GM21528 (cell line): ENCODE measurements at regions not wholly inside any gene's neighbourhood (a gene's known extent, or its start where the extent isn't known, plus 50 kb on each side); places are given as distances from the start of the nearest gene placed in this dataset.

Source experiments
- ATAC-seq: cut with Tn5 transposase; IDR thresholded peaks from one replicate; pipeline ENCODE4 v1.9.1; 2021; ENCODE audit warnings: mild to moderate bottlenecking, moderate library complexity; ENCODE audit not compliant: unreplicated experiment, low FRiP score

DNA sequence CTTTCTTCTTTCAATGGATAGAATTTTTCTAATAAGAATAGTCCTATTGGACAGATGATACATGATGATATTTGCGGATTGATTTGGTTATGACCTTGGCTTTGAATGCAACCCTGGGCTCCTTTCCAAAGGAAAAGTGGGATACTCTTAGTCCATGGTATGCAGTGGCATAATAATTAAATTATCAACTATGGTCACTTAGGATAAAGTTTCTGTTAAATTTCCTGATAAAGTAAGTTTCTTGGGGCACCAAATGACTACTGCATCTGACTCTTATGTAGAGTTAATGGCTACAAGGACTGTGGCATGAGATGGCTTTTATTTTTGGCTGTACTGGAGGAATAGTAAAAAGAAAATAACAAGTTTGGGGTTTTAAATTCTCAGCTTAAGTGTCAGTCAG lies 126.7 kb downstream of the QPCT start:
- no peak for ATAC-seq

DNA sequence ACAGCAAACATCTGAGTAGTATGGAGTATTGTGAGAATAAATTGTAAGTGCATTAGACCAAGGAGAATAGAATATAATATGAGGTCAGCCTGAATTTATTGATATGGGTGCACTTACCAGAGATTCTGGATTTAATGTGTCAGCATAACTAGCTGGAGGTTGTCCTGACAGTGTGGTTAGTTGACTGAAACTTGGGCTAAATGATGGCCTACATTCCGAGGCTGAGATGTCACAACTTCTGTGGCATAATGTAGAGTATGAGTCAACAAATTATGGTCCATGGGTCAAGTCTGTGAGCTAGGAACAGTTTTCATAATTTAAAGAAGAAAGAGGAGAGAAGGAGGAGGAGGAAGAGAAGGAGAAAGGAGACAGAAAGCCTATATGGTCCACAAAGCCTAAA lies 127.6 kb downstream of the QPCT start:
- ATAC-seq, result no peak

DNA sequence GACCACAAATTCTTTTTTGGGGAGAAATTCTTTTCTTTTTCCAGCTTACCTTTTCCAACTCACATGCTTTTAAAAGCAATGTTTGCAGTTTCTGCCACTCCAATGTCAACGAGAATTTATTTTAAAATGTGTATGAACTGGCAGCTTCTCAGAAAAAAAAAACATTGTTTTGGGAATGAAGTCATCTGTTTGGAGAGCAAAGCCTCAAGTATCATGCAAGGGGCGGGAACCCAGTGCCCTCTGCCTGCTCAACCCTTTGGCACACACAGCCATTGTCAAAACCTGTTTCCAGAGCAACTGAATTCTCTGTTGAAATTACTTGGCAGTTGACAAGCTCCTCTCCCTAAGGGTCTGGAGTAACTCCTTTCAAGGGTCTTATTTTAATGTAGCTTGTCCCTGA lies 128.5 kb downstream of the QPCT start:
- no peak for ATAC-seq

DNA sequence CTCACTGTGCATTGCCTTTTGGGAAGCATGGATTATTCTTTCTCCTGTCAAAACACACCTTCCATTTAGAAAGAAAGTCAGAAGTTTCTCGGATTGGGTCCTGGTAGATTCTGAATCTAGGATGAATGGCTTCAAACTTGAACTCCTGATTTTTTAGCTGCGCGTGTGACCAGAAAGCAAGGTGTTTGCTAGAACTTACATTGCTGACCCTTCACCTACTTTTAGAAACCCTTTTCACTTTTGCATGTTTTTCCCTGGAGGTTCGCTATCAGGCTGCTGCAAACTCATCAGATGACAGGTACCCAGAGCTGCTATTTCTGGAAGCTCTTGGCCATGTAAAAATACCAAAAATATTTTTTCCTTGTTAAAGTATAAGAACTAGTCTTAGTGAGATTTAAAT lies 132.0 kb downstream of the QPCT start:
- no peak for ATAC-seq

DNA sequence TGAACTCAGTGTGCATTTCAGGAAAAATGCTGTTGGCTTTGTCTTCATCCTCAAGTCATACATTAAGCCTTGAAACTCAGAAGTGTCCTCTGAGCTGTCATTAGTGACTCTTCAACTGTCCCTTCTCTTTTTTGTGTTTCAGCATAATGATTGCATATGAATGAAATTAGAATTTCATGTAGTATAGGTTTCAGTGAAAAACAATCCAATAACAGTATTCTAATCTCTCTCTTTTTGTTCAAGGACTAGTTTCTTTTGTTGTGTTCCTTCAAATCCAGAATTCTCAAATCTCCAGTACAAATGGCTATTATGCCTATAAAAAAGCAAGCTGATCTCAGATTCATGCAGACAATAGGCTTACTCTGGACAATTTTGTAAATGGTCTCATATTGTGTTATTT lies 133.5 kb downstream of the QPCT start:
- ATAC-seq, result no peak

DNA sequence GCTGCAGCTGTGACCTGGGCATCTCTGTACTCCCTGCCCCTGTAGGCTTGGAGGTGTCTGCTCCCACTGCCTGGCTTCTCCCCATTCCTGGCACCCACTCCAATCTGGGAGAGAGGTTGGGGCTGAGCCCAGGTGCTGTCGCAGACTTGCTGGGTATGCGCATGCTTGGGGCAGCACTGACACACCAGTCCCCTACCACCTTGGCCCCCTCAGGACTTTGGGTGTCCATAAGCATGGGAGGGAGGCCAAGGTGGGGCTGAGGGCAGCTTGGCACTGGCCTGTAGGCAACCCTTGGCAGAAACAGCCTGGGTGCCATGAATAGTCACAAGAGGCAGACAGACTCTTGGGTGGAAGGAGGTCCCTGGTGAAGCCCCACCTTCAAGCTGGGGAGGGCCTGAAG lies 136.8 kb downstream of the QPCT start:
- no peak for ATAC-seq

DNA sequence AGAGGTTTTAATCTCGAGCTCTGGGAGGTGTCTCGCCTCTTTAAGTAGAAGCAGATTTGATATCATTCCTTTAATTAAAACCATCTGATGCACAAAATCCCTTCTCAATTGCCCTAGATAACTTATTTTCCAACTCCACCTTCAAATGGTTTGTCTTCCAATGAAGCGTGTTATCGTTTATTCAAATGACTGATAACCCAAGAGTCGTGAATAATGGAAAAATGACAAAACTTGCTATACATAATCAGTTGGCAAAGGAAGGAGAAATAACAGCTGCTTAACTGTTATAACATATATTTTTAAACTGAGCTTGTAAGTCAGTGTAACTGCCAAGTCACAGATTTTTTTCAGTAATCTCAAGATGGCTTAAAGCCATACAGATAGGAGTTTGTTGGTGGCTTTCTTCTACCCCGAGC lies 144.6 kb downstream of the QPCT start:
- ATAC-seq, result no peak

DNA sequence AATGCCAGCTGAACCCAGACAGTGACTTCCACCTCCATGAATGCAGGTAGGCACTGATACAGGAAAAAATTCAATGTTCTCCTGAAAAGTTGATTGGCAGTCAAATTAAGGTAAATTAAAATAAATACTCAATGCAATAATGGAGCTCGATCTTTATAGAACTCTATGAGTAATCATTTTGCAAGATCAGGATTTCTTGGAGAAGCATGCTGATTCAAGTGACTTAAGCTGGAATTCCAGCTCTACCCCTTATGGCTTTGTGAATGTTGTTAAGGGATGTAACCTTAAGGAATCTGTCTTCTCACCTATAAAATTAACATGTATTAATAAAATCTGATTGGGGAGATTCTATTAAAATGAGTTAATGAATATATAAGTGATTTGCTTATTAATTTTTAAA lies 145.1 kb downstream of the QPCT start:
- no peak for ATAC-seq

DNA sequence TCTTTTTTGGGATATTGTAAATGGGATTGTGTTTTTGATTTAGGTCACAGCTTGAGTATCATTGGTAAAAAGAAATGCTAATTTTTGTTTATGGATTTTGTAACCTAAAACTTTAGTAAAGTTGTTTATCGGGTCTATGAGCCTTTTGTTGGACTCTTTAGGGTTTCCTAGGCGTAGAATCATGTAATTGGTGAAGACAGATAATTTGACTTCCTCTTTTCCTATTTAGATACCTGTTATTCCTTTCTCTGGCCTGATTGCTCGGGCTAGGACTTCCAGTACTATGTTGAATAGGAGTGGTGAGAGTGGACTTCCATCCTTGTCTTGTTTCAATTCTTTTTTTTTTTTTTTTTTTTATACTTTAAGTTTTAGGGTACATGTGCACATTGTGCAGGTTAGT lies 149.0 kb downstream of the QPCT start:
- no peak for ATAC-seq

DNA sequence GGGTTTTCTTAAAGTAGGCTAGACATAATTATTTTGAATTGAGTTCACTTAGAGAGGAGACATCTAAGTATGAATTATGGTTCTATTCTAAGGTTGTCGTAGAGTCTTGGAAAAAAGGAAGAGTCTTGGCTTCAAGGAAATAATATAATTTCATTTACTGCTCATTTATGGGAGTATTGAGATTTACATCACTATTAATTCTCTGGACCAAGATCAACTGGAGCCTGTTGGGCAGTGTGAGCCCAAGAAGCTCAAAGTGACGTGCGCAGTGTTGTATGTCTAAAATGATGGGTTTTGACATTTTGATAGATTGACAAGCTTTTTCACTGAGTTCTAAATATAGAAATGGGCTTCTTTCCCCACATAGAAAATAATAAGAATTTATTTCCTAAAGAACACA lies 154.7 kb downstream of the QPCT start:
- ATAC-seq, result no peak

DNA sequence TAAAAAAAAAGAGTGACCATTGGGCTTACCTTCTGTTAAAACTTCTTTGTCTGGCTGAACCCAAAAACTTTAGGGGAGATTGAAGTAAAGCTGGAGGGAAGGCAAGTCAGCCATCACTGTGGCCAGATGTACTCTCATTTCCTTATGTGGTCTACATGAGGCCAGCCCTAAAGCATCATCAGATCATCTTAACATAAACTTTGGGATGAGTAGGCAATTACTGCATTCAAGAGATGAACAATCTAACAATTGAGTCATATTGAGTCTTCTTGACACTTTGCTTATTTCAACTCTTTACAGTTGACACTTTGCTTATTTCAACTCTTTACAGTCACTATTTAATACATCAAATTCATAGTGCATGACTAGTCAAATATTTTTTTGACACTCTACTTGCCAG lies 155.6 kb downstream of the QPCT start:
- no peak for ATAC-seq

DNA sequence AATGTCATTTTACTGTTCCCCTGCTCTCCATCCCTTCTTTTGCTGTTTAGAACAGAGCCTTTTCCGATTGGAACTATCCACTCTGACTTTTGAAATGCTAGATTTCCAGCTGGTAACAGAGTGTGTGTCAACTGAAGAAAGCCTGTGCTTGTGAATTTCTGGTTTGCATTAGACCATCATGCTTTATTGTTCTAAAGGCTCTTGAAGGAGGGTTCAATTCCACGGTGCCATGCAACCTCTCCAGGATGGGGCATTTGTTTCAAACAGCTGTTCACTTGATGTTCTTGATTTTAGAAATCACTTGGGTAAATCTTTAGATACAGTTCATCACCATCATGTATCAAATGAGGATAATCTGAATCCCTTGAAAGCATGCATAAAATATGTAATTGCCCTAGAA lies 156.7 kb downstream of the QPCT start:
- ATAC-seq, result no peak

DNA sequence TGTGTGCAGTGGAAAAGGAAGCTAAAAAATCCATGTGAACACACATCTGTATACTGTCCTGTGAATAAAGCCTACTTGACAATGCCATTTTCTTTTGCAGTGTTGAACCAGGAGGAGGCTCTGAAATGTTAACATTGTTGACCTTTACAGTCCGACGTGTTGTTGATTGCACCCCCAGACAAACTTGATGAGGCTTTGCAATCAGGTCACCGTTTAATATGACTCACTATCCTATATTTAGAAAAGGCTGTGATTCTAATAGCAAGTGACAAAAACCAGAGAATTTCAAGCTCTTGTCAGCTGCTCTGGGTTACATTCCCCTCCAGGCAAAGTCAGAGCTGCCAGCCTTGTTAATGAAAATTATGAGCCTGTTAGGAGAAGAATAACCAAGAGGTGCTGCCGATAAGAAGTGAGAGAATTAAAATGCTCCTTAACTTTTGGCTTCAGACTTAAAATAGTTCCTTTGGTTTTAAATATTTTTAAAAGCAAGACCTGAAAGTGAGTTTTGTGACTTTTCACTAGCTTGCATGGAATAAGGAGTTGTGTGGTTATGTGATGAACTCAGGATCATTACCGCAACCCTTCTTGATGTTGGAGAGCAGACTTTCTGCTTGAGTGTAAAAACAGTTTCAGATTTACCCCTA lies 162.1 kb downstream of the QPCT start:
- ATAC-seq, result no peak

DNA sequence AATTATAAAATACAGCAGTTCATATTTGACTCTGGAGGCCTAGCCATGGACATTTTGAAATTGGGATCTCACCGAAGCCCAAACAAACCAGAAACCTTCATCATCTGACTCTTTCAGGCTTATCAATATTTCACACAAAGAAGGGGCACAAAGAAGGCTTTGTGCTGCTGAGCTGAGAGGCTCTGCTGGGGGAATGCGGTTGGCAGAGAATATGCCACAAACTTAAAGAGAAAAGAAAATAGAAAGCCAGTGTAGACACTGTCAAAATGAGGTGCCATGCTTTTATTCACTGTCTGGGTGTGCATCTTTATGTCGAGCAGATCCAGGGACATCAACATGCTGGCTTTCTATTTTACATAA lies 162.6 kb downstream of the QPCT start:
- no peak for ATAC-seq

DNA sequence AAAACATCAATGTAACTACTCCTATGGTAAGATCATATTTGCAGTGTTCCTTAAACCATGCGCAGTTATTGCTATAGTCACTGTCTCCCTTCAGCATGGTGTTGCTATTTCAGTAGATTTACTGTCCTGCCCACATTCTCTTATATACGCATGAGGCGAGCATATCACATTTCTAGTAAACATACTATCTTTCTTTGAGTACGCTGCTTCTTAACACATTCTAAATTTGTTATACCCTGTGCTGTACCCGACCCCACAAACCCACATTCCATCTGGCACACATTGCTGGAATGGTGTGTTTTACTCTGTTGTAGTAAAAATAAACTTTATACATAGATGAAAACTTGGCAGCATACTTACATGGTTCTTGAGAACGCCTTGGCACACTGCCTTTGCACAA lies 163.3 kb downstream of the QPCT start:
- no peak for ATAC-seq

DNA sequence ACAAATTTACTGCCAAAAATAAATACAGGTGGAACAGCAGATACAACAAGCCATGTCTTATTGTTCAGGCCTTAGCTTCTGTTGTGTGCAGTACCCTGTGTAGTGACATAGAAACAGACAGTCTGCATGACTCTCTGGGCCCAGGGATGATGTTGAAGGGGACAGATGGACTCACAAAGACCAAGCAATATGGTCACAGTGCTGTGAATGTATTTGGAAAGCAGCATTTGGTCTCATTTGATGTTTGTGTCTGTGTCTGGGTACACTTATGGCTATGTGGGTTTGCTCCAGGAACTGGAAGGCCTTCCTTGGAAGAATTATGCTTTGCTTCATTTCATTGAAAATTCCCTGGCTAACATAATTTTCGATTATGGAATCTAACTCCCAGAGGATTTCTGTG lies 158.5 kb downstream of the CDC42EP3 start:
- ATAC-seq, result no peak

DNA sequence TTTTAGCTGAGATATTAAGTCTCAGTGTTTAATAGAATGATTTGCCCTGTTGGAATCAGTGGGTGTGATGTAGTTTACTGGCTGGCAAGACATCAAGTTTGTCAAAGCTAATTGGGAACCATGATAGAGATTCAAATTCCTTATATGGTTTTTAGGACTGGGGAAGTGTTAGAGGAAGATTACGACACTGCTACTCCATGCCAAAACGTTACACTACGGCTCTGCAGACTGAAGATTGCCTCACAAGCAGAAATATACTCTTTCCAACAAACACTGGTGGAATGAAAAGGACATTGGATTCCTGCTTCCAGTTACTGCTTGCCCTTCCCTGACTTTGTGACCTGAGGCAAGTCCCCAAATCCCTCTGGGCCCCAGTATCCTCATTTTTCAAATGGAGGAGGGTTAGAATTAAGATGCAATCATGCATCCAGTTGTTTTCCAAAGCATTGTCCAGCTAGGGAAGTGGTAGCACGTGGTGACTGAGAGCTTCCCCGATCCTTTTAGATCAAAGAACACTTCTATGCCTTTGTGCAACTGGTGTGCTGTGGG lies 147.6 kb downstream of the CDC42EP3 start:
- no peak for ATAC-seq

DNA sequence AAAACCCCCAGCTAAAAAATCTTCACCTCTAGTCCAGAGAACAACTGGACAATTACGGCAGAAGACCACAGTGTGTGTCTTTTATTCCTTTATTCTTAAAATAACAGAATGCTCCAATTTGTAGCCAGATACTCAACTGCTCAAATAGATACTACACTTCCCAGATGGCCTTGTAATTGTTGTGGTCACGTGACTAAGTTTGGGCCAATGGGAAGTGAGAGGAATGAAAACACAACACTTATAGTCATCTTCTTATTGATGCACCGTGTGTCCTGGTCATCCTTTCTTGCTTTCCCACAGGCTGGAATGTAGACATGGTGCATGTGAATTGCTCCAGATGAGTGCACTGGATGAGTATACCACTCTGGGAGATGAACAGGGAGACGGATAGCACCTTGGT lies 145.1 kb downstream of the CDC42EP3 start:
- ATAC-seq, result no peak

DNA sequence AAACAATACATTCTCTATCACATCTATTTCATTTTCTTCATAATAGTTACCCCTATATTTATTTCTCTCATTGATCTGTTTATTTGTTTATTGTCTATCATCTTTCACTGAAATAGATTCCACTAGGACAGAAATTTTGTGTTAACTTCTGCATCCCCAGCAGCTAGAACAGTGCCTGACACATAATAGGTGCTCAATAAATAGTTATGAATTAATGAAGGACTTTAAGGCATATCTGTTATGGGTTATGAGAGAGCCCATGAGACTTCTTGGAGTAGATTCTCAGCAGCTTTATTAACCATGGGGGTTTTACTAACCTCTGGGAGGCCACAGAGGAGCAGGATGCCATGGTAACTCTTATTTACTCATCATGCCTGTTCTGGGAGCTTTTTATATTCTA lies 144.6 kb downstream of the CDC42EP3 start:
- no peak for ATAC-seq

DNA sequence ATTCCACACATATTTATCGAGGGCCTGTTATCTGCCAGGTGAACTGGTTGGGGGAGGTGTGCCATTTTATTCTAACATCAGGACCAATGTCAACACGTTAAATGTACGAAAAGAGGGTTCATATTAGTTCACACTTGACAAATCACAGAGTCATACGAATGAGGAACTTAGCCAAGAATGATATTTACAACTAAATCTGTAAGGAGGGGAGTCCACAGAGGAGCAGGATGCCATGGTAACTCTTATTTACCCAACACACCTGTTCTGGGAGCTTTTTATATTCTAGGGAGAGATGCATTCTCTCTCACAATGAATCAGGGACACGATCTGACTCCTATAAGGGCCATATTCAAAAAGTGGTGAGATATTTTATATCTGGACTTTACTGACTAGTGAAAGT lies 144.1 kb downstream of the CDC42EP3 start:
- no peak for ATAC-seq

DNA sequence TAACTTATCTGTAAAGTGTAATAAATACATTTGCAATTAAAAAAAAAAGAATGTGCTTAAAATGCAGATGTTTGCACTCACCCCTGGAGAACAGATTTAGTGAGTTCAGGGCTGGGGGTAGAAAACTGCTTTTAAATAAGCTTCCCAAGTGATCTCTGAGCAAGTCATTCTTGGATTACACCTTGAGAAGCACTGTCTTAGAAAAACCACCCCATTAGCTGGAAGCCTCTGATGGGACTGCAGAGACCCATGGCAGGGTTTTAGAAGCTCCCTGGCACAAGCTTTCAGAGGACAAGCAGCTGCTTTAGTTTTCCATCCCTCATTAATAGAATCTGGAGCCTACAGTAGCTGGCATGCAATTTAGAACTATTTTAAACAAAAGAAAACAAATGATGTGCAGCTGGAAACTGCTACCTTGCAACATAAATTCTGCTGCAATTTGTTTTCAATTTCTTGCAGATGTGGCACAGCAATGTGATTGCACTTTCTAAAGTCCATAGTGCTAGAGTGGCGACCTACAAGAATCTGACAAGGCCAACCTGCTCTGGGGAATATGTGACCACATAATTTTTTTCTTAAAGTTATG lies 141.5 kb downstream of the CDC42EP3 start:
- no peak for ATAC-seq

DNA sequence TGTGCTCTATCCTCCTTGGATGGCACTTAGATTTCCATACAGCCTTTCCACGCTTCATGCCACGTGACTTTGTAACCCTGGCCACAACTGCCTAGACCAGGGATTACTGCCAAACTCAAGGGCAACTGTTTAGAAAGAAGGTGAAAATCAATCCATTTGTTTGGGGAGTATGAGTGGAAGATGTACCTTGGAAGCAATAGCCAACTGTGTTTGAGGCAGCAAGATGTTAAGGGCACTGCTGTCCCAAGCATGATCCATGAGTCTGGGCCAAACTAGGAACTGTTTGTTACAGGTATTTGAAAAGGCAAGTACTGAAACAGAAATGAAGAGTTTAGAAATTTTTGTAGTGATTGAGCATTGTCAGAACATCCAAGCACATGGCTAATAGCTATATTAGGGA lies 138.9 kb downstream of the CDC42EP3 start:
- no peak for ATAC-seq

DNA sequence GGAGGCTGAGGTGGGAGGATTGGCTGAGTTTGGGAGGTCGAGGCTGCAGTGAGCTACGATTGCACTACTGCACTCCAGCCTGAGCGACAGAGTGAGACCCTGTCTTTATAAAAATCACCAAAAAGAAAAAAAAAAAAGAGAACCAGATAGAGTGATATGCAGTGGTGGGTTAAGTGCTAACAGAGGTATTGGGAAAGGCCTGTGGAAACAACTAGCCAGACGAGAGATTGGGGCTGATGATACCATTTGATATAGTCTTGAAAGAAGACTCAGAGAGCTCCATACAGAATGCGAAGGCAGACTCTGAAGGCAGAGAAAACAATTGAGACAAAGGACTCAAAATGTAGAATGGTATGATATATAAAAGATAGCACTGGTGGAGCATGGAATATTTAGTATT lies 134.1 kb downstream of the CDC42EP3 start:
- ATAC-seq, result no peak
